DOHH2 (cell line): ENCODE measurements at regions not wholly inside any gene's neighbourhood (a gene's known extent, or its start where the extent isn't known, plus 50 kb on each side); places are given as distances from the start of the nearest gene placed in this dataset.

ENCODE experiments used
- H3F3A ChIP-seq: fragments of 200-600 bp; sonication (generic), shearing (Covaris generic); 2 replicates; pipeline ENCODE4 v1.6.0; 2016; ENCODE audit warnings: antibody characterized with exemption, mild to moderate bottlenecking; ENCODE audit not compliant: control insufficient read depth, insufficient read depth
- H3K27ac ChIP-seq: fragments of 200-600 bp; sonication (generic); 2 replicates; pipeline ENCODE4 v1.5.1; 2014; ENCODE audit warnings: low read depth, mild to moderate bottlenecking, low read length, moderate library complexity
- H3K27me3 ChIP-seq: fragments of 200-600 bp; sonication (generic); 2 replicates; pipeline ENCODE4 v1.6.1; 2014; ENCODE audit warnings: mild to moderate bottlenecking, low read length, mixed read lengths; ENCODE audit not compliant: control insufficient read depth
- H3K36me3 ChIP-seq: fragments of 200-600 bp; sonication (generic); 2 replicates; pipeline ENCODE4 v1.6.1; 2014; ENCODE audit warnings: mild to moderate bottlenecking, low read length, moderate library complexity, mixed read lengths; ENCODE audit not compliant: control insufficient read depth
- H3K4me1 ChIP-seq: fragments of 200-600 bp; sonication (generic); 2 replicates; pipeline ENCODE4 v1.6.1; 2014; ENCODE audit warnings: mild to moderate bottlenecking, low read length, mixed read lengths; ENCODE audit not compliant: control insufficient read depth
- H3K4me2 ChIP-seq: fragments of 200-600 bp; sonication (generic); 2 replicates; pipeline ENCODE4 v1.6.0; 2014; ENCODE audit warnings: mild to moderate bottlenecking, low read length, moderate library complexity
- H3K4me3 ChIP-seq: fragments of 200-600 bp; sonication (generic); 2 replicates; pipeline ENCODE4 v1.5.1; 2014; ENCODE audit warnings: mild to moderate bottlenecking, low read length, mixed read lengths
- H3K79me2 ChIP-seq: fragments of 200-600 bp; sonication (generic); 2 replicates; pipeline ENCODE4 v1.6.1; 2014; ENCODE audit warnings: mild to moderate bottlenecking, low read length, mixed read lengths; ENCODE audit not compliant: control insufficient read depth
- H3K9me2 ChIP-seq: fragments of 200-600 bp; sonication (generic); replicated peaks from 2 replicates; pipeline ENCODE4 v1.6.1; 2014; ENCODE audit warnings: mild to moderate bottlenecking, low read length, mixed read lengths; ENCODE audit not compliant: control insufficient read depth
- H3K9me3 ChIP-seq: fragments of 200-600 bp; sonication (generic); 2 replicates; pipeline ENCODE4 v1.6.1; 2014; ENCODE audit warnings: antibody characterized with exemption, low read length, mixed read lengths; ENCODE audit not compliant: control insufficient read depth, insufficient read depth
- H4K20me1 ChIP-seq: fragments of 200-600 bp; sonication (generic); 2 replicates; pipeline ENCODE4 v1.6.0; 2014; ENCODE audit warnings: low read depth, mild to moderate bottlenecking, antibody characterized with exemption, low read length, moderate library complexity; ENCODE audit not compliant: control insufficient read depth, insufficient read depth
- CTCF ChIP-seq: fragments of 200-600 bp; sonication (generic); IDR thresholded peaks from one replicate; pipeline ENCODE4 v1.5.1; 2014; ENCODE audit warnings: antibody characterized with exemption, mild to moderate bottlenecking, low read depth, low read length; ENCODE audit not compliant: poor library complexity, severe bottlenecking
- EZH2phosphoT487 ChIP-seq: fragments of 200-600 bp; sonication (generic); IDR thresholded peaks from 2 replicates; pipeline ENCODE4 v1.6.1; 2017; ENCODE audit warnings: borderline replicate concordance, mild to moderate bottlenecking, antibody characterized with exemption, low read length, moderate library complexity, mixed read lengths

- Histone ChIP-seq H3K9me2 (no peaks in the 10 kb centered on the region), H3K4me1 (no peaks in the 10 kb centered on the region), H3K36me3 (no peaks in the 10 kb centered on the region), H3K27me3 (no peaks in the 10 kb centered on the region), H3K4me3 (no peak overlapping the region), H3K9me3 (no peaks in the 10 kb centered on the region), H3K4me2 (no peak overlapping the region), H3K79me2 (no peaks in the 10 kb centered on the region), H3K27ac (no peak overlapping the region), H4K20me1 (no peaks in the 10 kb centered on the region), H3F3A (no peaks in the 10 kb centered on the region)
- TF ChIP-seq CTCF (no peak), EZH2phosphoT487 (no peak)
These were observed 1011.6 kb downstream of the NLGN4Y start for GRCh38 chrY:15535784-15536511.

- no peaks in the 10 kb centered on the region for H3K27me3 ChIP-seq
- no peaks in the 10 kb centered on the region for H3K4me1 ChIP-seq
- H3K9me3 ChIP-seq = no peaks in the 10 kb centered on the region
- H3K4me2 ChIP-seq = no peak overlapping the region
- H3K79me2 ChIP-seq = no peaks in the 10 kb centered on the region
- no peaks in the 10 kb centered on the region for H4K20me1 ChIP-seq
- H3K4me3 ChIP-seq = no peak overlapping the region
- no peaks in the 10 kb centered on the region for H3F3A ChIP-seq
- no peaks in the 10 kb centered on the region for H3K9me2 ChIP-seq
- no peaks in the 10 kb centered on the region for H3K36me3 ChIP-seq
- TF ChIP-seq CTCF (no peak), EZH2phosphoT487 (no peak)
- H3K27ac ChIP-seq = no peak overlapping the region
These were observed 1016.2 kb downstream of the NLGN4Y start for GRCh38 chrY:15540516-15540915.

- H3K27me3 ChIP-seq = no peaks in the 10 kb centered on the region
- H3K9me2 ChIP-seq = no peaks in the 10 kb centered on the region
- no peaks in the 10 kb centered on the region for H3K79me2 ChIP-seq
- H3F3A ChIP-seq = no peaks in the 10 kb centered on the region
- no peak overlapping the region for H3K4me2 ChIP-seq
- no peak overlapping the region for H3K27ac ChIP-seq
- no peaks in the 10 kb centered on the region for H3K36me3 ChIP-seq
- no peak overlapping the region for H3K4me3 ChIP-seq
- H3K4me1 ChIP-seq = no peaks in the 10 kb centered on the region
- no peaks in the 10 kb centered on the region for H4K20me1 ChIP-seq
- TF ChIP-seq EZH2phosphoT487 (no peak), CTCF (no peak)
- H3K9me3 ChIP-seq = no peaks in the 10 kb centered on the region
These were observed 1021.9 kb downstream of the NLGN4Y start for GRCh38 chrY:15546177-15546754.
